ENCODE measurements at regions not wholly inside any gene's neighbourhood (a gene's known extent, or its start where the extent isn't known, plus 50 kb on each side); places are given as distances from the start of the nearest gene placed in this dataset.

DNA sequence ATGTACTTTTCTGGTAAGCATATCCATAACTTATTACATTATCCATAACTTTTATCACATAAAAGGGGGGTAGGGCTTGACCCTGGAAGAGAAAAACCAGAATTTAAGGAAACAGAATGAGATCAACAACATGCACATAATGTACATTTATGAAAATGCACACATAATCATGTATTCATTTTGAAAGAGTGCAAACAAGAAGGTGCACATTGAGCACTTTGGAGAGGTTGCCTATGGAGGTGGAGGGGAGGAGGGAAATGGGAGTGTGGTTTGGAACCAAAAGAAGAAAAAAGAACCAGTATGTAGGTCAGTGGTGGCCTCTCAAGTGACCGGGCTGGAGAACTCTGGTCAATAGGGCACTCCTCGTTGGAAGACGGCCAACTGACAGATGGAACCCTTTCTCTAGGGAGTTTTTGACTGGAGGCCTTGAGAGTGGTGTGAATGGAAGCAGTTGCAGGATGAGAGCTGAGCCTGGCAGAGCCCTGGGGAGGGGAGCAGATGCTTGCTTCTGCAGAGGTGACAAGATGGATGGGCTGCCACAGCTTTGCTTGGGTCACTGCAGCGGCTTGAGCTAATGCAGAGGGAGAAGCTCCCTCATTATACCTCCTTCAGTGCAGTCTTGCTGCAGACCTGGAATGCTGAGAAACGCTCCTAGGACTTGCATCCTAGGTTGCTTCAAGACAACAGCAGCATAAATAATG lies 192.7 kb downstream of the SEC23IP start:
- peaks cover 6% of the 10 kb centered on the region for H3K36me3 Mint-ChIP-seq
- H3K27me3 Mint-ChIP-seq (ENCODE audit: low read depth), result no peaks in the 10 kb centered on the region
- ATAC-seq (no peak), DNase-seq (ENCODE audit: low spot score) (no peak)
- H3K27ac Mint-ChIP-seq, result no peak overlapping the region
- TF ChIP-seq E2F4 (CRISPR knock-in tag; IDR thresholded peaks at IDR 0.05; ENCODE audit: borderline replicate concordance, low read depth) (no peak), KAT7 (CRISPR knock-in tag; IDR thresholded peaks at IDR 0.05; ENCODE audit: borderline replicate concordance) (no peak), ERG (CRISPR knock-in tag; IDR thresholded peaks at IDR 0.05) (no peak), ZNF671 (CRISPR knock-in tag; IDR thresholded peaks at IDR 0.05) (no peak), JAZF1 (CRISPR knock-in tag; IDR thresholded peaks at IDR 0.05) (no peak), USF1 (CRISPR knock-in tag; IDR thresholded peaks at IDR 0.05) (no peak), SOX15 (CRISPR knock-in tag; IDR thresholded peaks at IDR 0.05) (no peak), ZBTB21 (CRISPR knock-in tag; IDR thresholded peaks at IDR 0.05; ENCODE audit: borderline replicate concordance) (no peak), MXD4 (CRISPR knock-in tag; IDR thresholded peaks at IDR 0.05; ENCODE audit: borderline replicate concordance) (no peak), FOXJ3 (CRISPR knock-in tag; IDR thresholded peaks at IDR 0.05; ENCODE audit: borderline replicate concordance) (no peak)
- TF ChIP-seq, protein P1, sequence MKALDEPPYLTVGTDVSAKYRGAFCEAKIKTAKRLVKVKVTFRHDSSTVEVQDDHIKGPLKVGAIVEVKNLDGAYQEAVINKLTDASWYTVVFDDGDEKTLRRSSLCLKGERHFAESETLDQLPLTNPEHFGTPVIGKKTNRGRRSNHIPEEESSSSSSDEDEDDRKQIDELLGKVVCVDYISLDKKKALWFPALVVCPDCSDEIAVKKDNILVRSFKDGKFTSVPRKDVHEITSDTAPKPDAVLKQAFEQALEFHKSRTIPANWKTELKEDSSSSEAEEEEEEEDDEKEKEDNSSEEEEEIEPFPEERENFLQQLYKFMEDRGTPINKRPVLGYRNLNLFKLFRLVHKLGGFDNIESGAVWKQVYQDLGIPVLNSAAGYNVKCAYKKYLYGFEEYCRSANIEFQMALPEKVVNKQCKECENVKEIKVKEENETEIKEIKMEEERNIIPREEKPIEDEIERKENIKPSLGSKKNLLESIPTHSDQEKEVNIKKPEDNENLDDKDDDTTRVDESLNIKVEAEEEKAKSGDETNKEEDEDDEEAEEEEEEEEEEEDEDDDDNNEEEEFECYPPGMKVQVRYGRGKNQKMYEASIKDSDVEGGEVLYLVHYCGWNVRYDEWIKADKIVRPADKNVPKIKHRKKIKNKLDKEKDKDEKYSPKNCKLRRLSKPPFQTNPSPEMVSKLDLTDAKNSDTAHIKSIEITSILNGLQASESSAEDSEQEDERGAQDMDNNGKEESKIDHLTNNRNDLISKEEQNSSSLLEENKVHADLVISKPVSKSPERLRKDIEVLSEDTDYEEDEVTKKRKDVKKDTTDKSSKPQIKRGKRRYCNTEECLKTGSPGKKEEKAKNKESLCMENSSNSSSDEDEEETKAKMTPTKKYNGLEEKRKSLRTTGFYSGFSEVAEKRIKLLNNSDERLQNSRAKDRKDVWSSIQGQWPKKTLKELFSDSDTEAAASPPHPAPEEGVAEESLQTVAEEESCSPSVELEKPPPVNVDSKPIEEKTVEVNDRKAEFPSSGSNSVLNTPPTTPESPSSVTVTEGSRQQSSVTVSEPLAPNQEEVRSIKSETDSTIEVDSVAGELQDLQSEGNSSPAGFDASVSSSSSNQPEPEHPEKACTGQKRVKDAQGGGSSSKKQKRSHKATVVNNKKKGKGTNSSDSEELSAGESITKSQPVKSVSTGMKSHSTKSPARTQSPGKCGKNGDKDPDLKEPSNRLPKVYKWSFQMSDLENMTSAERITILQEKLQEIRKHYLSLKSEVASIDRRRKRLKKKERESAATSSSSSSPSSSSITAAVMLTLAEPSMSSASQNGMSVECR (CRISPR knock-in tag; IDR thresholded peaks at IDR 0.05; ENCODE audit: borderline replicate concordance), result no peak
- peaks cover 8% of the 10 kb centered on the region for H3K4me1 Mint-ChIP-seq
- H3K4me3 Mint-ChIP-seq, result no peak overlapping the region
- ChIA-PET CTCF (no interaction called here), POLR2A (no interaction called here)
- H3K9me3 Mint-ChIP-seq, result peaks cover 33% of the 10 kb centered on the region

DNA sequence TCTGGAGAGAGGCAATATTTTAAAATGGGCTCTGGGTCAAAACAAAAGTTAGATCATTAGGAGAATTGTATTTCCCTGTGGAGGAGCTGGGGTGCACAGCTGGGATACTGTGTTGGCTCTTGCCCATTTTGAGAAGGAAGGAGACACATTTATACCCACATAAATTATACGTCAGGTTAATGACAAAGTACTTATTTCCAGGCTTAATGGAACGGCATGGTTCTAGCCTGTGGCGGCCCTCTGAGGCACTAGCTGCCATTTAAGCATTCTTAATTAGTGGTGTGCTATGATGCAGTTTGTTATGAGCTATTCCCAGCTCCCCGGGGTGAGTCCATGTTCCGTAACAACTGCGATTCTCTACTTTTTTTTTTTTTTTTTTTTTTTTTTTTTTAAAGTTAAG lies 193.5 kb downstream of the SEC23IP start:
- no peak for ATAC-seq
- no peak overlapping the region for H3K27ac Mint-ChIP-seq

More for the DNA sequence above, 193.5 kb downstream of the SEC23IP start:
- peaks cover 33% of the 10 kb centered on the region for H3K9me3 Mint-ChIP-seq
- H3K27me3 Mint-ChIP-seq (ENCODE audit: low read depth), result no peaks in the 10 kb centered on the region
- H3K36me3 Mint-ChIP-seq, result peaks cover 6% of the 10 kb centered on the region
- CTCF ChIA-PET, result no interaction called here
- POLR2A ChIA-PET, result no interaction called here
- TF ChIP-seq ATF1 (CRISPR knock-in tag; IDR thresholded peaks at IDR 0.05), result no peak
- TF ChIP-seq ATF2 (CRISPR knock-in tag; IDR thresholded peaks at IDR 0.05; ENCODE audit: borderline replicate concordance, low read depth), result no peak
- no peak for TF ChIP-seq FOXP1 (CRISPR knock-in tag; IDR thresholded peaks at IDR 0.05; ENCODE audit: borderline replicate concordance)
- TF ChIP-seq MYBL2 (CRISPR knock-in tag; IDR thresholded peaks at IDR 0.05), result no peak
- TF ChIP-seq PRDM15 (CRISPR knock-in tag; IDR thresholded peaks at IDR 0.05), result no peak
- TF ChIP-seq, protein P2, sequence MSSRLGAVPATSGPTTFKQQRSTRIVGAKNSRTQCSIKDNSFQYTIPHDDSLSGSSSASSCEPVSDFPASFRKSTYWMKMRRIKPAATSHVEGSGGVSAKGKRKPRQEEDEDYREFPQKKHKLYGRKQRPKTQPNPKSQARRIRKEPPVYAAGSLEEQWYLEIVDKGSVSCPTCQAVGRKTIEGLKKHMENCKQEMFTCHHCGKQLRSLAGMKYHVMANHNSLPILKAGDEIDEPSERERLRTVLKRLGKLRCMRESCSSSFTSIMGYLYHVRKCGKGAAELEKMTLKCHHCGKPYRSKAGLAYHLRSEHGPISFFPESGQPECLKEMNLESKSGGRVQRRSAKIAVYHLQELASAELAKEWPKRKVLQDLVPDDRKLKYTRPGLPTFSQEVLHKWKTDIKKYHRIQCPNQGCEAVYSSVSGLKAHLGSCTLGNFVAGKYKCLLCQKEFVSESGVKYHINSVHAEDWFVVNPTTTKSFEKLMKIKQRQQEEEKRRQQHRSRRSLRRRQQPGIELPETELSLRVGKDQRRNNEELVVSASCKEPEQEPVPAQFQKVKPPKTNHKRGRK (CRISPR knock-in tag; IDR thresholded peaks at IDR 0.05; ENCODE audit: borderline replicate concordance), result no peak
- no peak for TF ChIP-seq TEAD1 (CRISPR knock-in tag; IDR thresholded peaks at IDR 0.05)
- DNase-seq (ENCODE audit: low spot score), result no peak
- peaks cover 8% of the 10 kb centered on the region for H3K4me1 Mint-ChIP-seq
- H3K4me3 Mint-ChIP-seq, result no peak overlapping the region
